GM12873 (cell line): ENCODE measurements at regions not wholly inside any gene's neighbourhood (a gene's known extent, or its start where the extent isn't known, plus 50 kb on each side); places are given as distances from the start of the nearest gene placed in this dataset.

Source experiments
- CTCF ChIP-seq: IDR thresholded peaks from 2 replicates; pipeline ENCODE4 v1.5.1; 2012; ENCODE audit warnings: low read depth, mild to moderate bottlenecking, moderate library complexity, low read length, control low read depth; ENCODE audit not compliant: insufficient read depth; ENCODE audit errors: missing control alignments

GRCh38 chr18:60064271-60064670, 164.5 kb downstream of the PMAIP1 start:
- TF ChIP-seq CTCF = no peak

GRCh38 chr18:60062396-60062795, 162.6 kb downstream of the PMAIP1 start:
- no peak for TF ChIP-seq CTCF

- no peak for TF ChIP-seq CTCF
Measured at GRCh38 chr18:60060578-60060977, 160.8 kb downstream of the PMAIP1 start.

GRCh38 chr18:60060026-60060425, 160.2 kb downstream of the PMAIP1 start:
- no peak for TF ChIP-seq CTCF

GRCh38 chr18:60059216-60059615, 159.4 kb downstream of the PMAIP1 start:
- TF ChIP-seq CTCF = no peak

GRCh38 chr18:60053747-60054304, 154.0 kb downstream of the PMAIP1 start:
- no peak for TF ChIP-seq CTCF

GRCh38 chr18:60050821-60051220, 151.0 kb downstream of the PMAIP1 start:
- TF ChIP-seq CTCF = no peak
